Lung (tissue), 11 donors: ENCODE measurements at regions not wholly inside any gene's neighbourhood (a gene's known extent, or its start where the extent isn't known, plus 50 kb on each side); places are given as distances from the start of the nearest gene placed in this dataset.

Experiments used
- ATAC-seq: fragments of 200-7000 bp; cut with Tn5 transposase; one replicate; pipeline ENCODE4 v1.9.1; 2020; ENCODE audit warnings: moderate number of reproducible peaks; ENCODE audit not compliant: insufficient read depth, low FRiP score
- DNase-seq, 3 donors: peaks; one replicate each; pipeline ENCODE4 v3.0.0-alpha.2; 2013 to 2017
- H3K27ac ChIP-seq, 2 donors: one replicate each; pipeline ENCODE4 v1.5.1; 2013; ENCODE audit warnings: mild to moderate bottlenecking in 2 of 2, moderate library complexity in 2 of 2, control low read depth in 1 of 2, inconsistent platforms in 1 of 2, low read depth in 1 of 2, low read length in 1 of 2
- H3K27me3 ChIP-seq, 3 donors: one replicate each; pipeline ENCODE4 v1.5.1; 2013; ENCODE audit warnings: low read length in 2 of 3; ENCODE audit not compliant: control insufficient read depth in 3 of 3, insufficient read depth in 3 of 3
- H3K36me3 ChIP-seq, 4 donors: one replicate each; pipeline ENCODE4 v1.5.1; 2013; ENCODE audit warnings: low read length in 4 of 4, mild to moderate bottlenecking in 1 of 4, moderate library complexity in 1 of 4; ENCODE audit not compliant: control insufficient read depth in 4 of 4, insufficient read depth in 4 of 4
- H3K4me1 ChIP-seq, 5 donors: one replicate each; pipeline ENCODE4 v1.5.1; 2013; ENCODE audit warnings: low read length in 5 of 5, mild to moderate bottlenecking in 2 of 5, moderate library complexity in 1 of 5; ENCODE audit not compliant: control insufficient read depth in 5 of 5, insufficient read depth in 5 of 5
- H3K4me3 ChIP-seq: one replicate; pipeline ENCODE4 v1.5.1; 2013; ENCODE audit warnings: mild to moderate bottlenecking, control low read depth, moderate library complexity
- H3K9ac ChIP-seq, 2 donors: one replicate each; pipeline ENCODE4 v1.5.1; 2013; ENCODE audit warnings: low read length in 2 of 2, control low read depth in 1 of 2; ENCODE audit not compliant: insufficient read depth in 1 of 2
- H3K9me3 ChIP-seq, 4 donors: one replicate each; pipeline ENCODE4 v1.5.1; 2013; ENCODE audit warnings: low read length in 3 of 4, mild to moderate bottlenecking in 1 of 4, moderate library complexity in 1 of 4; ENCODE audit not compliant: control insufficient read depth in 4 of 4, insufficient read depth in 3 of 4
- CTCF ChIP-seq: IDR thresholded peaks from 2 replicates; pipeline ENCODE4 v1.5.1; 2012; ENCODE audit warnings: mild to moderate bottlenecking; ENCODE audit errors: control extremely low read depth, extremely low read depth
- WGBS, 2 donors: extraction: QIAGEN DNeasy Blood & Tissue Kit; methylation state at CpG; one replicate each; pipeline ENCODE4 v1.1.7; 2013; 5-methylcytosine and 5-hydroxymethylcytosine counted together
- donor health status: control.
- donor health status: control.
- donor health status: Bipolar disorder and iron deficiency.
- donor health status: healthy.
- donor health status: DM: yes; HTN: yes; CAD: no.

GRCh38 chr3:86790884-86791549 lies 199.9 kb downstream of the VGLL3 start:
- peak in 2 of 3 donors; percentile 40 to 66 for DNase-seq

GRCh38 chr3:86788371-86788770 lies 202.6 kb downstream of the VGLL3 start:
- WGBS, 2 donors: 83 to 86% methylated on average over 2 of the region's 2 CpGs
- Histone ChIP-seq H3K9me3 (no peaks in the 10 kb centered on the region), H3K27me3 (no peaks in the 10 kb centered on the region), H3K36me3 (no peaks in the 10 kb centered on the region), H3K4me3 (no peak overlapping the region), H3K27ac (no peak overlapping the region), H3K9ac (no peak overlapping the region), H3K4me1 (peaks cover 0 to 10% (median 0%) of the 10 kb centered on the region in 5 donors)
- no peak for DNase-seq
- no peak for ATAC-seq
- TF ChIP-seq CTCF: no peak

More at GRCh38 chr3:86790884-86791549, 199.9 kb downstream of the VGLL3 start:
- Histone ChIP-seq H3K4me3 (no peak overlapping the region), H3K9ac (no peak overlapping the region), H3K4me1 (peaks cover 0 to 23% (median 0%) of the 10 kb centered on the region in 5 donors), H3K9me3 (no peaks in the 10 kb centered on the region), H3K36me3 (no peaks in the 10 kb centered on the region), H3K27ac (no peak overlapping the region), H3K27me3 (no peaks in the 10 kb centered on the region)
- no peak for TF ChIP-seq CTCF
- no peak for ATAC-seq
- WGBS, 2 donors: 87 to 94% methylated on average over 4 of the region's 4 CpGs

- Histone ChIP-seq H3K9me3 (no peaks in the 10 kb centered on the region), H3K9ac (no peak overlapping the region), H3K27ac (no peak overlapping the region), H3K4me3 (no peak overlapping the region), H3K36me3 (no peaks in the 10 kb centered on the region), H3K27me3 (no peaks in the 10 kb centered on the region), H3K4me1 (peaks cover 0 to 19% (median 0%) of the 10 kb centered on the region in 5 donors)
- no peak for TF ChIP-seq CTCF
- ATAC-seq (no peak), DNase-seq (no peak)
- WGBS, 2 donors: 42 to 55% methylated on average over 2 of the region's 2 CpGs
Measured at GRCh38 chr3:86787091-86787490, 203.9 kb downstream of the VGLL3 start.

- H3K4me3 ChIP-seq: no peak overlapping the region
- H3K27me3 ChIP-seq: no peaks in the 10 kb centered on the region
- no peak overlapping the region for H3K9ac ChIP-seq
- DNase-seq (peak in 2 of 3 donors; percentile 73 to 76), ATAC-seq (no peak)
- 45 to 65% methylated on average over 1 of the region's 1 CpG for WGBS, 2 donors
- no peak overlapping the region for H3K27ac ChIP-seq
- TF ChIP-seq CTCF: no peak
- no peaks in the 10 kb centered on the region for H3K9me3 ChIP-seq
- peaks cover 0 to 11% (median 0%) of the 10 kb centered on the region in 5 donors for H3K4me1 ChIP-seq
- H3K36me3 ChIP-seq: no peaks in the 10 kb centered on the region
Measured at GRCh38 chr3:86785386-86785785, 205.6 kb downstream of the VGLL3 start.
